GM18951 (cell line): ENCODE measurements at regions not wholly inside any gene's neighbourhood (a gene's known extent, or its start where the extent isn't known, plus 50 kb on each side); places are given as distances from the start of the nearest gene placed in this dataset.
"Not testable (repeated sequence)": the region's sequence is repeated elsewhere in the genome, so short reads cannot be mapped to it uniquely, and the experiment has no call there.

Experiments
- POLR2A ChIP-seq: IDR thresholded peaks from 4 replicates; pipeline ENCODE4 v1.6.1; 2011; ENCODE audit warnings: mild to moderate bottlenecking; ENCODE audit not compliant: insufficient read length, insufficient read depth; ENCODE audit errors: extremely low read depth
- in situ Hi-C: fragments of 300-500 bp; cut with MboI; formaldehyde crosslinking; loops from one replicate; pipeline ENCODE4 v1.12.0; 2022; ENCODE audit warnings: low sequenced_read_pairs, mixed read lengths, inconsistent platforms; ENCODE audit not compliant: unreplicated experiment

GRCh38 chr14:22210906-22211305 is 378.1 kb downstream of the DAD1 start:
- in situ Hi-C loops: no loop called here
- no peak for TF ChIP-seq POLR2A

- in situ Hi-C loops: no loop called here
- TF ChIP-seq POLR2A: no peak
These were observed 379.0 kb downstream of the DAD1 start for GRCh38 chr14:22210026-22210425.

- TF ChIP-seq POLR2A: no peak
- in situ Hi-C loops: no loop called here
These were observed 386.0 kb downstream of the DAD1 start for GRCh38 chr14:22203036-22203435.

- in situ Hi-C loops: no loop called here
- TF ChIP-seq POLR2A: no peak
These were observed 386.7 kb downstream of the DAD1 start for GRCh38 chr14:22202313-22202712.

GRCh38 chr14:22200977-22201605 is 387.9 kb downstream of the DAD1 start:
- TF ChIP-seq POLR2A: no peak
- in situ Hi-C loops: no loop called here

GRCh38 chr14:22200131-22200530 is 388.9 kb downstream of the DAD1 start:
- in situ Hi-C loops: not testable (repeated sequence)

- in situ Hi-C loops: no loop called here
- no peak for TF ChIP-seq POLR2A
These were observed 394.4 kb downstream of the DAD1 start for GRCh38 chr14:22194664-22195063.

GRCh38 chr14:22190411-22191191 is 398.4 kb downstream of the DAD1 start:
- no peak for TF ChIP-seq POLR2A
- in situ Hi-C loops: no loop called here

GRCh38 chr14:22189881-22190280 is 399.1 kb downstream of the DAD1 start:
- no peak for TF ChIP-seq POLR2A
- in situ Hi-C loops: no loop called here

GRCh38 chr14:22188318-22188717 is 400.7 kb downstream of the DAD1 start:
- TF ChIP-seq POLR2A: no peak
- in situ Hi-C loops: no loop called here

- in situ Hi-C loops: no loop called here
These were observed 403.2 kb downstream of the DAD1 start for GRCh38 chr14:22185789-22186188.

GRCh38 chr14:22185191-22185590 is 403.8 kb downstream of the DAD1 start:
- TF ChIP-seq POLR2A: no peak
- in situ Hi-C loops: no loop called here

More at GRCh38 chr14:22185789-22186188, 403.2 kb downstream of the DAD1 start:
- TF ChIP-seq POLR2A: no peak

GRCh38 chr14:22184830-22185168 is 404.2 kb downstream of the DAD1 start:
- TF ChIP-seq POLR2A: no peak
- in situ Hi-C loops: no loop called here

GRCh38 chr14:22184157-22184829 is 404.7 kb downstream of the DAD1 start:
- in situ Hi-C loops: no loop called here
- TF ChIP-seq POLR2A: no peak
